Ishikawa (cell line): ENCODE measurements at regions not wholly inside any gene's neighbourhood (a gene's known extent, or its start where the extent isn't known, plus 50 kb on each side); places are given as distances from the start of the nearest gene placed in this dataset.

Experiments
- CREB1 ChIP-seq: IDR thresholded peaks from 2 replicates; pipeline ENCODE4 v1.6.1; 2012; ENCODE audit warnings: low read depth
- EP300 ChIP-seq: IDR thresholded peaks from 2 replicates; pipeline ENCODE4 v1.6.1; 2012; ENCODE audit warnings: borderline replicate concordance
- RAD21 ChIP-seq: IDR thresholded peaks from 2 replicates; pipeline ENCODE4 v1.6.1; 2012; ENCODE audit warnings: low read depth
- TCF12 ChIP-seq: IDR thresholded peaks from 2 replicates; pipeline ENCODE4 v1.6.1; 2012; ENCODE audit warnings: low read depth
- TF ChIP-seq, protein P1 (sequence below): IDR thresholded peaks from 2 replicates; pipeline ENCODE4 v1.6.1; 2012; ENCODE audit warnings: low read depth, mild to moderate bottlenecking

- TF ChIP-seq, protein P1, sequence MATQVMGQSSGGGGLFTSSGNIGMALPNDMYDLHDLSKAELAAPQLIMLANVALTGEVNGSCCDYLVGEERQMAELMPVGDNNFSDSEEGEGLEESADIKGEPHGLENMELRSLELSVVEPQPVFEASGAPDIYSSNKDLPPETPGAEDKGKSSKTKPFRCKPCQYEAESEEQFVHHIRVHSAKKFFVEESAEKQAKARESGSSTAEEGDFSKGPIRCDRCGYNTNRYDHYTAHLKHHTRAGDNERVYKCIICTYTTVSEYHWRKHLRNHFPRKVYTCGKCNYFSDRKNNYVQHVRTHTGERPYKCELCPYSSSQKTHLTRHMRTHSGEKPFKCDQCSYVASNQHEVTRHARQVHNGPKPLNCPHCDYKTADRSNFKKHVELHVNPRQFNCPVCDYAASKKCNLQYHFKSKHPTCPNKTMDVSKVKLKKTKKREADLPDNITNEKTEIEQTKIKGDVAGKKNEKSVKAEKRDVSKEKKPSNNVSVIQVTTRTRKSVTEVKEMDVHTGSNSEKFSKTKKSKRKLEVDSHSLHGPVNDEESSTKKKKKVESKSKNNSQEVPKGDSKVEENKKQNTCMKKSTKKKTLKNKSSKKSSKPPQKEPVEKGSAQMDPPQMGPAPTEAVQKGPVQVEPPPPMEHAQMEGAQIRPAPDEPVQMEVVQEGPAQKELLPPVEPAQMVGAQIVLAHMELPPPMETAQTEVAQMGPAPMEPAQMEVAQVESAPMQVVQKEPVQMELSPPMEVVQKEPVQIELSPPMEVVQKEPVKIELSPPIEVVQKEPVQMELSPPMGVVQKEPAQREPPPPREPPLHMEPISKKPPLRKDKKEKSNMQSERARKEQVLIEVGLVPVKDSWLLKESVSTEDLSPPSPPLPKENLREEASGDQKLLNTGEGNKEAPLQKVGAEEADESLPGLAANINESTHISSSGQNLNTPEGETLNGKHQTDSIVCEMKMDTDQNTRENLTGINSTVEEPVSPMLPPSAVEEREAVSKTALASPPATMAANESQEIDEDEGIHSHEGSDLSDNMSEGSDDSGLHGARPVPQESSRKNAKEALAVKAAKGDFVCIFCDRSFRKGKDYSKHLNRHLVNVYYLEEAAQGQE: no peak
- TF ChIP-seq RAD21 (no peak), CREB1 (no peak), TCF12 (no peak), EP300 (no peak)
Observed at GRCh38 chr2:185955050-185955449, 216.4 kb downstream of the FSIP2 start.
